SK-N-MC (cell line): ENCODE measurements at regions not wholly inside any gene's neighbourhood (a gene's known extent, or its start where the extent isn't known, plus 50 kb on each side); places are given as distances from the start of the nearest gene placed in this dataset.

Experiments used
- DNase-seq: peaks from one replicate; pipeline ENCODE4 v3.0.0-alpha.2; 2011; ENCODE audit warnings: low read depth, low spot score
- H3K27ac ChIP-seq: fragments of 200-600 bp; sonication (generic); 2 replicates; pipeline ENCODE4 v1.5.1; 2016; ENCODE audit warnings: mixed run types
- H3K36me3 ChIP-seq: fragments of 200-600 bp; sonication (generic); 2 replicates; pipeline ENCODE4 v1.6.1; 2017; ENCODE audit warnings: antibody characterized with exemption, low read length, mixed read lengths; ENCODE audit not compliant: insufficient read depth
- H3K4me3 ChIP-seq: fragments of 200-600 bp; sonication (generic); 2 replicates; pipeline ENCODE4 v1.5.1; 2016
- H3K9ac ChIP-seq: fragments of 200-600 bp; sonication (generic); 2 replicates; pipeline ENCODE4 v1.8.0; 2017; ENCODE audit warnings: mixed run types, mixed read lengths; ENCODE audit not compliant: insufficient read length
- H3K9me3 ChIP-seq: fragments of 200-600 bp; sonication (generic); 2 replicates; pipeline ENCODE4 v1.6.1; 2017; ENCODE audit warnings: low read depth, mild to moderate bottlenecking, antibody characterized with exemption, low read length, moderate library complexity, mixed read lengths
- EZH2 ChIP-seq: fragments of 200-600 bp; sonication (generic); IDR thresholded peaks from one replicate; pipeline ENCODE4 v1.6.1; 2017; ENCODE audit warnings: antibody characterized with exemption
- FOXP2 ChIP-seq: optimal IDR thresholded peaks from 2 replicates; pipeline ENCODE3; 2011; ENCODE audit warnings: mild to moderate bottlenecking, moderate library complexity; ENCODE audit not compliant: insufficient read depth; ENCODE audit errors: extremely low read length, control extremely low read depth
- POLR2AphosphoS5 ChIP-seq: IDR thresholded peaks from 2 replicates; pipeline ENCODE4 v1.6.1; 2012; ENCODE audit warnings: mild to moderate bottlenecking, low read depth, low read length, borderline replicate concordance

DNA sequence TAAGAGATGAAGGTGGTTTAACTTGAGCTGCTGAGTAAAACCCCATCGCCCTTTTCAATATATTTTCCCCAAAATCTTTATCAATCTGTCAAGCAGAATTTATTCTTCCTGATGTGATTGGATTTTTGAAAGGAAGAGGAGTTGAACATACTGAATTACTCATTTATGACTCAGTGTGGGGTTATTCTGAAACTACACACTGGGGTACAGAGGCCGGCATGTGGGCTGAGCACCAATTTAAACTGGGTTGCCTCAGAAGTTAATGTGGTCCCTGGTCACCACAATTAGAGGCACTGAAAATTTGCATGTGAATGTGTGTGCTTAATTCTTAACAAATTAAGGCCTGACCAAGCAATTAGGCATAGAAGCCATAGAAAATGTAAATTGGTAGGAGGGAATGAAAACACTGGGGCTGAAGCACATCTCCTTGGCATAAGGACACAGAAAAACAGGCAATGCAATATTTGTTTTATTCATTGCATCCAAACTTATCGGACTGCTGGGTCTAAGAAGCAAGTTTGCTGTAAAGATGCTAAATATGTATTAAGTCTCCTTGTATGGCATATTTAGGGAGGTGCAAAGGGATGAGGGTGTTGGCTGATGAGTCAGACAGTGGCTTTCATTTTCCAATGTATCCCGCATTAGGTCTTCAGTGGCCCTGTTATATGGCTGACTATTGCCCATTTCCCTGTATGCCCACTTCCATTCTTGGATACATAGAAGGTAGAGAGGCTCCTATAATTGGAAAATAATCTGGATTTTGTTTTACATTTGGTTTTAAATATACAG is 170.9 kb downstream of the IL15 start:
- Histone ChIP-seq H3K27ac (no peak overlapping the region), H3K9ac (no peak overlapping the region), H3K4me3 (no peak overlapping the region), H3K36me3 (no peaks in the 10 kb centered on the region), H3K9me3 (no peaks in the 10 kb centered on the region)
- DNase-seq = no peak
- TF ChIP-seq FOXP2 = no peak

DNA sequence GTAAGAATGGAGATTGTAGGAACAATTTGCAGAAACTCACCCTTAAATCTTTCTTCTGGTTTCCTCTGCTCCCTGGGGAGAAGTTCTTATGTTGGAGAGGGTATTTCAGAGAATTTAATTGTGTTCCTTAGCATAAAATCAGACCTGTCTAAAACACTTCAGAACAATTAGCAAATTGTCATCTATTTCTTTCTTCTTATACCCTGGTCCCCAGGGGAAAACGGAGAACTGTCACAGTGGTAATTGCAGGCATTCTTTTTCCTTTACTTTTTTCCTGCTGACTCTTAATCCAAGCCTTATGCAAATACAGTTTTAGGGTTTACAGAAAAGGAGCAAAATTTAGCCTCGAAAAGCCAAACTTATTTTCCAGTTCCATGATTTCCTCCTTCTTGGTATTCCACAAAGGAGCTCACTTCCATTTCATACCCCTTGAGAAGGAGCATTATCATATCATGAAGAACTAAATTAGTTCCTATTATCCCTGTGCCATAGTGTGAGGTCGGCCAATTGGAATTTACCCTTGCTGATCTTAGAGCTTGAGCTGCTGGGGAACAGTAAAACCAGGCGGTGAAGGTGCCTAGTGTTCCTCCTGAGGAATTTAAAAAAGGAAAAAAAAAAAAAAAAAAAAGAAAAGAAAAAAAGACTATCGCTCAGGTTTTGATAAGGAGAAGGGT is 173.8 kb downstream of the IL15 start:
- Histone ChIP-seq H3K36me3 (no peaks in the 10 kb centered on the region), H3K9ac (no peak overlapping the region), H3K4me3 (no peak overlapping the region), H3K27ac (no peak overlapping the region), H3K9me3 (no peaks in the 10 kb centered on the region)
- no peak for TF ChIP-seq EZH2
- no peak for TF ChIP-seq FOXP2
- TF ChIP-seq POLR2AphosphoS5 = no peak
- DNase-seq = no peak

DNA sequence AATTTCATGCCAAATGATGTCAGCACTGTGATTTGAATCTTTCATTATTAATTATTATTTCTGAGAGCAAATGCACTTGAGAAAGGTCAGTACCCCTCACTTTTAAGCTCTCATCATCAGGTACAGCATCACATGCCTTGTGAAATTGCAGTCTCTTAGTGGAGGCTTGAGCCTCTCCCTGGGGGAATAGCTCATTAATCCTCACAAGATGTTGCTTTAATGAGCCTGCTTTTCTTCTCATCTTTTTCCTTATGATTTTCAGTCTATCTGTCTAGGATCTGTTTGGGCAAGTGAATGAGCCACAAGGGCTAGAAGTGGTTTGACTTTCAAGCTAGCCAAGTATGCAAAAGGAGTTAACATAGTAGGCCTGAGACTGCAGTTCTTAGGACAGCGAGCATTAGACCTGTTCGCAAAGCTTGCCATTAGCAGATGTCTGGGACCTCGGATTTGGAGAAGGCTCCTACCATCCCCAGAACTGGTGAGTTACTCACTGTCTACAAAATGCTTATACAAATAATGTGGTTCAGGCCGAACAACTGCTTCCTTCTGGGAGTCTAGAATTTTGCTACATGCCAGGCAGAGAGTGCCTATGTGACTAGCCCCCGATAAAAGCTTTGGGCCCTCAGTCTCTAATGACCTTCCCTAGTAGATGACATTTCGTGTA is 174.5 kb downstream of the IL15 start:
- Histone ChIP-seq H3K27ac (no peak overlapping the region), H3K9ac (no peak overlapping the region), H3K9me3 (no peaks in the 10 kb centered on the region), H3K36me3 (no peaks in the 10 kb centered on the region), H3K4me3 (no peak overlapping the region)
- no peak for TF ChIP-seq FOXP2
- no peak for TF ChIP-seq EZH2
- no peak for TF ChIP-seq POLR2AphosphoS5
- no peak for DNase-seq

GRCh38 chr4:141812158-141812557 is 175.8 kb downstream of the IL15 start:
- H3K9ac ChIP-seq = no peak overlapping the region
- H3K27ac ChIP-seq = no peak overlapping the region
- DNase-seq = no peak
- no peak overlapping the region for H3K4me3 ChIP-seq
- no peaks in the 10 kb centered on the region for H3K36me3 ChIP-seq
- TF ChIP-seq POLR2AphosphoS5 = no peak
- no peak for TF ChIP-seq FOXP2
- no peak for TF ChIP-seq EZH2
- H3K9me3 ChIP-seq = no peaks in the 10 kb centered on the region

- TF ChIP-seq FOXP2 (no peak), POLR2AphosphoS5 (no peak), EZH2 (no peak)
- no peak for DNase-seq
- Histone ChIP-seq H3K4me3 (no peak overlapping the region), H3K9ac (no peak overlapping the region), H3K27ac (no peak overlapping the region), H3K9me3 (no peaks in the 10 kb centered on the region), H3K36me3 (no peaks in the 10 kb centered on the region)
These were observed 178.1 kb downstream of the IL15 start for GRCh38 chr4:141814499-141814898.

GRCh38 chr4:141815646-141816045 is 179.3 kb downstream of the IL15 start:
- H3K27ac ChIP-seq = no peak overlapping the region
- H3K9me3 ChIP-seq = no peaks in the 10 kb centered on the region
- DNase-seq = no peak
- H3K4me3 ChIP-seq = no peak overlapping the region
- no peaks in the 10 kb centered on the region for H3K36me3 ChIP-seq
- no peak for TF ChIP-seq EZH2
- TF ChIP-seq POLR2AphosphoS5 = no peak
- no peak for TF ChIP-seq FOXP2
- no peak overlapping the region for H3K9ac ChIP-seq

DNA sequence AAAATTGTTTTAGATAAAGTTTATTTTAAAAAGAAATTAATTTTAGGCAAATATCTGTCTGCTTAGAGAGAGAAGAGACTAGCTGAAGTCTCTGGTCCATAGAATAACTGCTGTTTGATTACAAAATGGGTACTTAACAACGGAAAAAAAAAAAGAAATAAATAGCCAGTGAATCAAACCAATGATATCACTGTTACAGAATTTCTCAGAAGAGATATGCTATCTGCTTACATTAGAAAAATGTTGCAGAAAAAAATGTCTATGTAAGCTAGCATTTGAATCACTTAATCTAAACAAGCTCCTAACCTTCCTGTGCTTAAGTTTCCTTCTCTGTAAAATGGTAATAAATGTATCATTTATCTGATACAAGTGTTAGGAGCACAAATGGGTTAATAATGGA is 189.9 kb downstream of the IL15 start:
- TF ChIP-seq EZH2 = no peak
- TF ChIP-seq POLR2AphosphoS5 = no peak
- TF ChIP-seq FOXP2 = no peak
- DNase-seq = no peak
- H3K27ac ChIP-seq = no peak overlapping the region

GRCh38 chr4:141833209-141833608 is 196.8 kb downstream of the IL15 start:
- H3K36me3 ChIP-seq = no peaks in the 10 kb centered on the region
- no peak overlapping the region for H3K27ac ChIP-seq
- TF ChIP-seq EZH2 = no peak
- no peak for TF ChIP-seq POLR2AphosphoS5
- TF ChIP-seq FOXP2 = no peak
- H3K9me3 ChIP-seq = no peaks in the 10 kb centered on the region
- no peak for DNase-seq
- H3K4me3 ChIP-seq = no peak overlapping the region
- H3K9ac ChIP-seq = no peak overlapping the region

More for the DNA sequence above, 189.9 kb downstream of the IL15 start:
- Histone ChIP-seq H3K9ac (no peak overlapping the region), H3K36me3 (no peaks in the 10 kb centered on the region), H3K9me3 (no peaks in the 10 kb centered on the region), H3K4me3 (no peak overlapping the region)
